Activated CD4-positive, CD25-positive, alpha-beta regulatory T cell treated with anti-CD3 and anti-CD28 coated beads, Interleukin-2, amount 50 U/mL, for 24 hours (primary cell): ENCODE measurements at regions not wholly inside any gene's neighbourhood (a gene's known extent, or its start where the extent isn't known, plus 50 kb on each side); places are given as distances from the start of the nearest gene placed in this dataset.
"Not testable (repeated sequence)": the region's sequence is repeated elsewhere in the genome, so short reads cannot be mapped to it uniquely, and the experiment has no call there.

Source experiments
- ATAC-seq, 2 donors: fragments of 150-1000 bp; cut with Tn5 transposase; one replicate each; pipeline ENCODE4 v1.10.0; 2021; ENCODE audit warnings: mild to moderate bottlenecking in 1 of 2, moderate library complexity in 1 of 2

GRCh38 chr3:176310641-176311040, 886.6 kb downstream of the TBL1XR1 start:
- ATAC-seq, result no peak

- no peak for ATAC-seq
Observed at GRCh38 chr3:176302271-176302670, 895.0 kb downstream of the TBL1XR1 start.

- ATAC-seq, result no peak
Observed at GRCh38 chr3:176296066-176296597, 901.1 kb downstream of the TBL1XR1 start.

GRCh38 chr3:176293276-176293675, 904.0 kb downstream of the TBL1XR1 start:
- ATAC-seq, result no peak

GRCh38 chr3:176286476-176287085, 910.7 kb downstream of the TBL1XR1 start:
- no peak for ATAC-seq

GRCh38 chr3:176275538-176275937, 921.7 kb downstream of the TBL1XR1 start:
- no peak for ATAC-seq

GRCh38 chr3:176275113-176275512, 922.2 kb downstream of the TBL1XR1 start:
- ATAC-seq, result no peak

GRCh38 chr3:176274161-176274560, 923.1 kb downstream of the TBL1XR1 start:
- ATAC-seq, result no peak

GRCh38 chr3:176262071-176262470, 935.2 kb downstream of the TBL1XR1 start:
- ATAC-seq, result no peak

GRCh38 chr3:176247191-176247590, 950.1 kb downstream of the TBL1XR1 start:
- ATAC-seq, result no peak

GRCh38 chr3:176219970-176220369, 977.3 kb downstream of the TBL1XR1 start:
- ATAC-seq, result no peak

GRCh38 chr3:176214758-176215157, 982.5 kb downstream of the TBL1XR1 start:
- no peak for ATAC-seq

- ATAC-seq, result not testable (repeated sequence)
Observed at GRCh38 chr3:176213314-176213713, 984.0 kb downstream of the TBL1XR1 start.

GRCh38 chr3:176208915-176209314, 988.4 kb downstream of the TBL1XR1 start:
- no peak for ATAC-seq

- no peak for ATAC-seq
Observed at GRCh38 chr3:176208283-176208682, 989.0 kb downstream of the TBL1XR1 start.

- ATAC-seq, result no peak
Observed at GRCh38 chr3:176206809-176207208, 990.5 kb downstream of the TBL1XR1 start.

- ATAC-seq, result no peak
Observed at GRCh38 chr3:176202652-176203051, 994.6 kb downstream of the TBL1XR1 start.

- no peak for ATAC-seq
Observed at GRCh38 chr3:176193032-176193730, 1004.1 kb downstream of the TBL1XR1 start.

GRCh38 chr3:176190755-176191154, 1006.5 kb downstream of the TBL1XR1 start:
- ATAC-seq, result no peak

GRCh38 chr3:176183181-176183580, 1014.1 kb downstream of the TBL1XR1 start:
- ATAC-seq, result no peak

- ATAC-seq, result no peak
Observed at GRCh38 chr3:176174060-176174459, 1023.2 kb downstream of the TBL1XR1 start.

GRCh38 chr3:176172492-176172891, 1024.8 kb downstream of the TBL1XR1 start:
- ATAC-seq, result no peak

- ATAC-seq, result no peak
Observed at GRCh38 chr3:176167272-176167671, 1030.0 kb downstream of the TBL1XR1 start.

- ATAC-seq, result no peak
Observed at GRCh38 chr3:176160997-176161396, 1036.3 kb downstream of the TBL1XR1 start.
